HG02642 (cell line): ENCODE measurements at regions not wholly inside any gene's neighbourhood (a gene's known extent, or its start where the extent isn't known, plus 50 kb on each side); places are given as distances from the start of the nearest gene placed in this dataset.

Experiments used
- ATAC-seq: cut with Tn5 transposase; IDR thresholded peaks from one replicate; pipeline ENCODE4 v1.9.1; 2021; ENCODE audit warnings: mild to moderate bottlenecking; ENCODE audit not compliant: unreplicated experiment, poor library complexity

GRCh38 chr5:114686356-114686755, 324.5 kb downstream of the KCNN2 start:
- no peak for ATAC-seq

GRCh38 chr5:114678778-114679177, 316.9 kb downstream of the KCNN2 start:
- no peak for ATAC-seq

- ATAC-seq: no peak
Measured at GRCh38 chr5:114665551-114665950, 303.7 kb downstream of the KCNN2 start.

- ATAC-seq: no peak
Measured at GRCh38 chr5:114660791-114661190, 298.9 kb downstream of the KCNN2 start.

- no peak for ATAC-seq
Measured at GRCh38 chr5:114658194-114658593, 296.3 kb downstream of the KCNN2 start.

GRCh38 chr5:114657342-114658130, 295.7 kb downstream of the KCNN2 start:
- no peak for ATAC-seq

GRCh38 chr5:114649878-114650277, 288.0 kb downstream of the KCNN2 start:
- ATAC-seq: no peak

- ATAC-seq: no peak
Measured at GRCh38 chr5:114648940-114649339, 287.1 kb downstream of the KCNN2 start.

GRCh38 chr5:114644576-114644975, 282.7 kb downstream of the KCNN2 start:
- ATAC-seq: no peak

- ATAC-seq: no peak
Measured at GRCh38 chr5:114636271-114636670, 274.4 kb downstream of the KCNN2 start.

GRCh38 chr5:114634967-114635901, 273.4 kb downstream of the KCNN2 start:
- no peak for ATAC-seq

GRCh38 chr5:114634517-114634916, 272.6 kb downstream of the KCNN2 start:
- ATAC-seq: no peak

GRCh38 chr5:114612406-114612805, 250.5 kb downstream of the KCNN2 start:
- no peak for ATAC-seq

- no peak for ATAC-seq
Measured at GRCh38 chr5:114581136-114581535, 219.3 kb downstream of the KCNN2 start.

GRCh38 chr5:114565871-114566270, 204.0 kb downstream of the KCNN2 start:
- no peak for ATAC-seq

- ATAC-seq: no peak
Measured at GRCh38 chr5:114565139-114565538, 203.3 kb downstream of the KCNN2 start.

GRCh38 chr5:114561415-114561814, 199.5 kb downstream of the KCNN2 start:
- no peak for ATAC-seq
